GM12865 (cell line): ENCODE measurements at regions not wholly inside any gene's neighbourhood (a gene's known extent, or its start where the extent isn't known, plus 50 kb on each side); places are given as distances from the start of the nearest gene placed in this dataset.
A peak's percentile ranks its signal among the peaks of the same experiment; 100 is the strongest.

Experiments used
- DNase-seq: peaks from one replicate; pipeline ENCODE4 v3.0.0; 2010; ENCODE audit warnings: low read depth
- H3K4me3 ChIP-seq: 2 replicates; pipeline ENCODE4 v1.5.1; 2011; ENCODE audit warnings: mild to moderate bottlenecking, low read depth, low read length, control low read depth
- CTCF ChIP-seq: IDR thresholded peaks from 2 replicates; pipeline ENCODE4 v1.5.1; 2011; ENCODE audit warnings: low read length, control low read depth, low read depth, inconsistent platforms; ENCODE audit not compliant: insufficient read depth; ENCODE audit errors: missing control alignments

GRCh38 chr2:12043131-12043530 is 296.7 kb downstream of the LPIN1 start:
- H3K4me3 ChIP-seq = no peak overlapping the region
- no peak for DNase-seq
- no peak for TF ChIP-seq CTCF

GRCh38 chr2:12044857-12045256 is 298.4 kb downstream of the LPIN1 start:
- peak; percentile 87 for DNase-seq
- no peak for TF ChIP-seq CTCF
- H3K4me3 ChIP-seq = peak overlapping the region; percentile 33; the same call in 1 of the 2 replicates

GRCh38 chr2:12045864-12046291 is 299.4 kb downstream of the LPIN1 start:
- peak overlapping the region; percentile 33 for H3K4me3 ChIP-seq
- peak; percentile 93 for DNase-seq
- no peak for TF ChIP-seq CTCF

- H3K4me3 ChIP-seq = peak overlapping the region; percentile 33; the same call in 1 of the 2 replicates
- no peak for DNase-seq
- no peak for TF ChIP-seq CTCF
Observed at GRCh38 chr2:12046641-12047040, 300.2 kb downstream of the LPIN1 start.

GRCh38 chr2:12047761-12048160 is 301.3 kb downstream of the LPIN1 start:
- TF ChIP-seq CTCF = no peak
- no peak overlapping the region for H3K4me3 ChIP-seq
- DNase-seq = peak; percentile 33

- no peak overlapping the region for H3K4me3 ChIP-seq
- DNase-seq = peak; percentile 57
Observed at GRCh38 chr2:12048550-12048949, 302.1 kb downstream of the LPIN1 start.

More at GRCh38 chr2:12048550-12048949, 302.1 kb downstream of the LPIN1 start:
- TF ChIP-seq CTCF = peak; percentile 42
